A673 (cell line): ENCODE measurements at regions not wholly inside any gene's neighbourhood (a gene's known extent, or its start where the extent isn't known, plus 50 kb on each side); places are given as distances from the start of the nearest gene placed in this dataset.

Source experiments
- EZH2 ChIP-seq: fragments of 200-600 bp; sonication (generic); IDR thresholded peaks from 2 replicates; pipeline ENCODE4 v1.6.1; 2017; ENCODE audit warnings: borderline replicate concordance, low read depth, mild to moderate bottlenecking, mixed read lengths, antibody characterized with exemption, low read length; ENCODE audit not compliant: poor library complexity, severe bottlenecking
- TF ChIP-seq, protein P1 (sequence below): fragments of 300-800, 200-600 bp; sonication (generic); conservative IDR thresholded peaks from 2 replicates; pipeline ENCODE4 v1.5.1; 2017; ENCODE audit warnings: low read depth, mild to moderate bottlenecking, antibody characterized with exemption, low read length, moderate library complexity, mixed read lengths

GRCh38 chr4:27574743-27575142 is 714.1 kb downstream of the STIM2 start:
- TF ChIP-seq, protein P1, sequence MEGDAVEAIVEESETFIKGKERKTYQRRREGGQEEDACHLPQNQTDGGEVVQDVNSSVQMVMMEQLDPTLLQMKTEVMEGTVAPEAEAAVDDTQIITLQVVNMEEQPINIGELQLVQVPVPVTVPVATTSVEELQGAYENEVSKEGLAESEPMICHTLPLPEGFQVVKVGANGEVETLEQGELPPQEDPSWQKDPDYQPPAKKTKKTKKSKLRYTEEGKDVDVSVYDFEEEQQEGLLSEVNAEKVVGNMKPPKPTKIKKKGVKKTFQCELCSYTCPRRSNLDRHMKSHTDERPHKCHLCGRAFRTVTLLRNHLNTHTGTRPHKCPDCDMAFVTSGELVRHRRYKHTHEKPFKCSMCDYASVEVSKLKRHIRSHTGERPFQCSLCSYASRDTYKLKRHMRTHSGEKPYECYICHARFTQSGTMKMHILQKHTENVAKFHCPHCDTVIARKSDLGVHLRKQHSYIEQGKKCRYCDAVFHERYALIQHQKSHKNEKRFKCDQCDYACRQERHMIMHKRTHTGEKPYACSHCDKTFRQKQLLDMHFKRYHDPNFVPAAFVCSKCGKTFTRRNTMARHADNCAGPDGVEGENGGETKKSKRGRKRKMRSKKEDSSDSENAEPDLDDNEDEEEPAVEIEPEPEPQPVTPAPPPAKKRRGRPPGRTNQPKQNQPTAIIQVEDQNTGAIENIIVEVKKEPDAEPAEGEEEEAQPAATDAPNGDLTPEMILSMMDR: no peak
- TF ChIP-seq EZH2: no peak
